H1 (cell line): ENCODE measurements at regions not wholly inside any gene's neighbourhood (a gene's known extent, or its start where the extent isn't known, plus 50 kb on each side); places are given as distances from the start of the nearest gene placed in this dataset.

Experiments used
- CTCF ChIA-PET: fragments of 300-600 bp; sonication (Branson Sonifier 250); formaldehyde crosslinking; loops from one replicate; lab custom pipeline; 2021; ENCODE audit not compliant: partially characterized antibody; lab: Charles Lee
- POLR2A ChIA-PET: fragments of 300-600 bp; sonication (Branson Sonifier 250); formaldehyde crosslinking; loops from one replicate; lab custom pipeline; 2021; ENCODE audit warnings: inconsistent platforms; ENCODE audit not compliant: partially characterized antibody; lab: Charles Lee
- DNase-seq, 2 experiments: peaks; one replicate each; pipeline versions ENCODE4 v3.0.0 to v3.0.0-alpha.2; 2010 to 2022; ENCODE audit warnings: low spot score in 2 of 2, low read depth in 1 of 2, mixed read lengths in 1 of 2
- FAIRE-seq: peaks from 2 replicates; lab custom pipeline; 2011; peaks lifted over from hg19 to GRCh38; lab: Jason Lieb, UNC
- H2AFZ ChIP-seq: 2 replicates; pipeline ENCODE4 v1.8.1; 2012; ENCODE audit warnings: low read length, inconsistent platforms
- H2AK5ac ChIP-seq: 2 replicates; pipeline ENCODE4 v1.6.1; 2013; ENCODE audit warnings: low read depth, low read length
- H2BK120ac ChIP-seq: replicated peaks from 2 replicates; pipeline ENCODE3; 2013; ENCODE audit warnings: low read depth, low read length, inconsistent platforms
- H2BK12ac ChIP-seq: 2 replicates; pipeline ENCODE4 v1.6.1; 2013; ENCODE audit warnings: low read depth, low read length
- H2BK15ac ChIP-seq: 2 replicates; pipeline ENCODE4 v1.6.1; 2013; ENCODE audit warnings: low read length
- H2BK20ac ChIP-seq: 2 replicates; pipeline ENCODE4 v1.6.1; 2013; ENCODE audit warnings: low read length
- H2BK5ac ChIP-seq: 2 replicates; pipeline ENCODE4 v1.6.1; 2013; ENCODE audit warnings: low read depth, low read length
- H3K14ac ChIP-seq: 2 replicates; pipeline ENCODE4 v1.6.1; 2013; ENCODE audit warnings: inconsistent platforms; ENCODE audit not compliant: insufficient read length
- H3K18ac ChIP-seq: 2 replicates; pipeline ENCODE4 v1.6.1; 2013; ENCODE audit warnings: low read length; ENCODE audit errors: extremely low read depth
- H3K23ac ChIP-seq: 2 replicates; pipeline ENCODE4 v1.6.1; 2013; ENCODE audit warnings: inconsistent platforms; ENCODE audit not compliant: insufficient read length
- H3K23me2 ChIP-seq: 2 replicates; pipeline ENCODE4 v1.6.1; 2013; ENCODE audit warnings: low read depth, low read length
- H3K27ac ChIP-seq: 2 replicates; pipeline ENCODE4 v1.6.1; 2011; ENCODE audit warnings: low read depth, low read length, inconsistent platforms
- H3K27me3 ChIP-seq, 4 experiments: replicated peaks in 1 of 4; 1 replicate in 1 of 4; 2 replicates in 3 of 4; pipeline versions ENCODE4 v1.6.1 to v1.8.1; 2011 to 2013; ENCODE audit warnings: low read length in 3 of 4, mild to moderate bottlenecking in 3 of 4, inconsistent platforms in 2 of 4, mixed read lengths in 2 of 4, moderate library complexity in 1 of 4; ENCODE audit not compliant: control insufficient read depth in 3 of 4, insufficient read depth in 3 of 4; ENCODE audit errors: extremely low read depth in 1 of 4
- H3K36me3 ChIP-seq, 4 experiments: 2 replicates each; pipeline versions ENCODE4 v1.6.1 to v1.8.1; 2011 to 2013; ENCODE audit warnings: mild to moderate bottlenecking in 4 of 4, low read length in 3 of 4, moderate library complexity in 2 of 4, control low read depth in 1 of 4, inconsistent platforms in 1 of 4; ENCODE audit not compliant: insufficient read depth in 4 of 4, control insufficient read depth in 2 of 4
- H3K4ac ChIP-seq: replicated peaks from 2 replicates; pipeline ENCODE3; 2013; ENCODE audit warnings: low read length, low read depth, mixed read lengths, inconsistent platforms; ENCODE audit not compliant: insufficient read length
- H3K4me1 ChIP-seq, 4 experiments: replicated peaks in 1 of 4; 1 replicate in 1 of 4; 2 replicates in 3 of 4; pipeline versions ENCODE4 v1.6.1 to v1.8.1; 2011 to 2013; ENCODE audit warnings: low read length in 3 of 4, inconsistent platforms in 2 of 4, mixed read lengths in 1 of 4; ENCODE audit not compliant: insufficient read depth in 4 of 4, control insufficient read depth in 3 of 4
- H3K4me2 ChIP-seq, 2 experiments: 2 replicates each; pipeline versions ENCODE4 v1.6.1 to v1.8.1; 2011 to 2013; ENCODE audit warnings: low read depth in 2 of 2, low read length in 2 of 2, control low read depth in 1 of 2, inconsistent platforms in 1 of 2, mild to moderate bottlenecking in 1 of 2; ENCODE audit not compliant: insufficient read depth in 1 of 2
- H3K4me3 ChIP-seq, 4 experiments: fragments of 200-600, 300-600 bp in 1 of 4; sonication (generic), shearing (Covaris generic), sonication (Bioruptor Twin) in 1 of 4; 2 replicates each; pipeline versions ENCODE4 v1.5.1 to v1.8.1; 2011 to 2016; ENCODE audit warnings: low read length in 4 of 4, low read depth in 3 of 4, control low read depth in 2 of 4, inconsistent platforms in 2 of 4, mild to moderate bottlenecking in 2 of 4, mixed read lengths in 1 of 4, moderate library complexity in 1 of 4; ENCODE audit not compliant: insufficient read depth in 2 of 4; ENCODE audit errors: extremely low read depth in 1 of 4
- H3K56ac ChIP-seq: replicated peaks from 2 replicates; pipeline ENCODE3; 2013; ENCODE audit warnings: low read depth, mild to moderate bottlenecking, mixed read lengths, low read length, inconsistent platforms; ENCODE audit not compliant: insufficient read length
- H3K79me1 ChIP-seq: 2 replicates; pipeline ENCODE4 v1.6.1; 2013; ENCODE audit warnings: low read depth, low read length, control low read depth
- H3K79me2 ChIP-seq, 2 experiments: 2 replicates each; pipeline versions ENCODE4 v1.6.1 to v1.8.1; 2012 to 2013; ENCODE audit warnings: low read length in 2 of 2, mild to moderate bottlenecking in 2 of 2, inconsistent platforms in 1 of 2; ENCODE audit not compliant: insufficient read depth in 2 of 2, control insufficient read depth in 1 of 2
- H3K9ac ChIP-seq, 4 experiments: replicated peaks in 1 of 4; 1 replicate in 1 of 4; 2 replicates in 3 of 4; pipeline versions ENCODE4 v1.6.1 to v1.8.1; 2011 to 2013; ENCODE audit warnings: low read depth in 3 of 4, low read length in 3 of 4, control low read depth in 2 of 4, mild to moderate bottlenecking in 2 of 4, moderate library complexity in 2 of 4, inconsistent platforms in 1 of 4; ENCODE audit errors: extremely low read depth in 1 of 4
- H3K9me3 ChIP-seq, 2 experiments: 2 replicates each; pipeline versions ENCODE4 v1.6.1 to v1.8.1; 2012 to 2013; ENCODE audit warnings: mild to moderate bottlenecking in 2 of 2, moderate library complexity in 2 of 2, control low read depth in 1 of 2, inconsistent platforms in 1 of 2, low read depth in 1 of 2, low read length in 1 of 2, mixed read lengths in 1 of 2; ENCODE audit not compliant: insufficient read depth in 2 of 2
- H4K20me1 ChIP-seq, 2 experiments: replicated peaks in 1 of 2; 2 replicates each; pipeline versions ENCODE3 to v1.8.1; 2011 to 2013; ENCODE audit warnings: inconsistent platforms in 2 of 2, low read length in 2 of 2, mild to moderate bottlenecking in 1 of 2; ENCODE audit not compliant: insufficient read depth in 2 of 2, control insufficient read depth in 1 of 2
- H4K5ac ChIP-seq: 2 replicates; pipeline ENCODE4 v1.6.1; 2013; ENCODE audit warnings: low read length, low read depth, mixed read lengths, inconsistent platforms; ENCODE audit not compliant: insufficient read length
- H4K8ac ChIP-seq: 2 replicates; pipeline ENCODE4 v1.8.0; 2013; ENCODE audit warnings: mild to moderate bottlenecking, moderate library complexity, low read length, inconsistent platforms; ENCODE audit not compliant: insufficient read depth; ENCODE audit errors: extremely low read depth
- H4K91ac ChIP-seq: replicated peaks from 2 replicates; pipeline ENCODE3; 2013; ENCODE audit warnings: low read length, mixed read lengths, inconsistent platforms; ENCODE audit not compliant: insufficient read length
- CHD2 ChIP-seq: IDR thresholded peaks from 2 replicates; pipeline ENCODE4 v1.6.1; 2012; ENCODE audit warnings: low read length, improper control_type of control experiment
- CTCF ChIP-seq, 3 experiments: IDR thresholded peaks; 1 replicate in 2 of 3; 2 replicates in 1 of 3; pipeline versions ENCODE4 v1.5.1 to v1.6.1; 2011; ENCODE audit warnings: low read length in 3 of 3, mild to moderate bottlenecking in 3 of 3, inconsistent platforms in 2 of 3, low read depth in 1 of 3, moderate library complexity in 1 of 3; ENCODE audit not compliant: insufficient read depth in 1 of 3; ENCODE audit errors: control extremely low read depth in 1 of 3
- POU5F1 ChIP-seq: IDR thresholded peaks from 2 replicates; pipeline ENCODE4 v1.6.1; 2011; ENCODE audit warnings: low read depth, mild to moderate bottlenecking, low read length, moderate library complexity
- RXRA ChIP-seq: IDR thresholded peaks from 2 replicates; pipeline ENCODE4 v1.6.1; 2011; ENCODE audit warnings: low read depth, mild to moderate bottlenecking, low read length, moderate library complexity; ENCODE audit not compliant: insufficient read depth
- WGBS, 2 experiments: shearing (Covaris generic) in 1 of 2; methylation state at CpG; one replicate each; pipeline versions ENCODE4 v1.1.6 to v1.1.7; 2013 to 2015; ENCODE audit warnings: low lambda C conversion rate in 2 of 2, mixed read lengths in 2 of 2, inconsistent platforms in 1 of 2, low coverage in 1 of 2, missing lambda C conversion rate in 1 of 2; ENCODE audit not compliant: insufficient replicate concordance in 2 of 2, insufficient coverage in 1 of 2, insufficient read length in 1 of 2; ENCODE audit errors: extremely low coverage in 1 of 2, missing lambda C conversion rate in 1 of 2; 5-methylcytosine and 5-hydroxymethylcytosine counted together

DNA sequence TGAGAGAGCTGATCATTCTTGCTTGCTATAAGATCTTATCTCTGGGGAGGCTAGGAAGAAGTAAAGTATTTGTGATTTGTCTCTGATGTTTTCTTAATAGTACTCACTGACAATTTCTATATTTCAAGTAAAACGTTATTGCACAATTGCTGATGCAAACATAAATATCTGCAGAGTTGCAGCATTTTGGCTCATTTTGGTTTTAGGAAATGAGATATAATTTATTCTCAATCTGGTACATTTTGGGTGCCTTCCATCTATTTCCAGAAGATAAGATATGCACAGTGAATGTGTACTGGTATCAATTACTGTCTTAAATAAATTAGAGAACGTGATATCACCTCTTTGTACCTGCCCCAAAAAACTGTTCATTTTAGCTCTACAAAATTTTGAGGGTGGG lies 1431.5 kb downstream of the BRINP3 start:
- POLR2A ChIA-PET: no interaction called here
- Histone ChIP-seq H3K18ac (no peak overlapping the region), H3K56ac (no peak overlapping the region), H4K5ac (no peak overlapping the region), H3K9ac (no peak overlapping the region), H3K36me3 (no peaks in the 10 kb centered on the region), H3K4me2 (no peak overlapping the region), H2AFZ (no peak overlapping the region), H3K79me1 (no peaks in the 10 kb centered on the region), H2AK5ac (no peak overlapping the region), H3K27ac (no peak overlapping the region), H2BK120ac (no peak overlapping the region), H3K23me2 (no peaks in the 10 kb centered on the region), H3K4me1 (no peaks in the 10 kb centered on the region), H3K23ac (no peak overlapping the region), H2BK5ac (no peak overlapping the region), H3K9me3 (no peaks in the 10 kb centered on the region), H2BK15ac (no peak overlapping the region), H3K27me3 (no peaks in the 10 kb centered on the region), H3K14ac (no peak overlapping the region), H2BK20ac (no peak overlapping the region), H2BK12ac (no peak overlapping the region), H3K4me3 (no peak overlapping the region), H3K79me2 (no peaks in the 10 kb centered on the region), H4K8ac (no peak overlapping the region), H4K91ac (no peak overlapping the region), H3K4ac (no peak overlapping the region), H4K20me1 (no peaks in the 10 kb centered on the region)
- no peak for TF ChIP-seq CTCF (IDR thresholded peaks at IDR 0.05; ENCODE audit: control extremely low read depth in 1 of 3, insufficient read depth in 1 of 3, low read depth in 1 of 3, low read length in 3 of 3)
- no peak for TF ChIP-seq CHD2
- no peak for TF ChIP-seq POU5F1
- no peak for TF ChIP-seq RXRA
- DNase-seq (no peak), FAIRE-seq (no peak)
- CTCF ChIA-PET: no interaction called here
- 98% methylated on average over 2 of the region's 2 CpGs; no CpG with 5 or more reads in 1 of the 2 experiments for WGBS, 2 experiments
